ENCODE measurements at regions not wholly inside any gene's neighbourhood (a gene's known extent, or its start where the extent isn't known, plus 50 kb on each side); places are given as distances from the start of the nearest gene placed in this dataset.

DNA sequence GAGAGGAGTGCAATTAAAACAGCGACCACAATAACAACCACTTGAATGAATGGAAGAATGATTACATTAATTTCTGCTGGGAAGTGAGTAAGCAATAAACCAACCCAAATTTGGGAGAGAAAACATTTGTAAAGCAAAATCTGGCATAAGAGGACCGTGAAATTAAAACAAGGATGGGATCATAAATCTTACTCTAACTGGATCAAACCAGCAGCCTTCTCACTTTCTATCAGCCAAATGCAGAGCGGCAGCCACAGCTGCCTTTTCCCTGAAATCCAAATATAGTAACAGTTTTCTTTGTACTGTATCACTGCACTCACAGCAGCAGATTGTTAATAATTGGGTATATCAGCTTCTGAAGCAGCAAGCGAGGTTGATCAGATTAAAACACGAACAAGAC lies 245.2 kb upstream of the REG3G start:
- TF ChIP-seq POLR2A (IDR thresholded peaks at IDR 0.05; ENCODE audit: low read length) (no peak), GATA1 (IDR thresholded peaks at IDR 0.05; ENCODE audit: low read depth, low read length) (no peak)
